HepG2 (cell line): ENCODE measurements at regions not wholly inside any gene's neighbourhood (a gene's known extent, or its start where the extent isn't known, plus 50 kb on each side); places are given as distances from the start of the nearest gene placed in this dataset.

ENCODE experiments used
- BRF2 ChIP-seq: sonication (generic); formaldehyde crosslinking; IDR thresholded peaks from 2 replicates; pipeline ENCODE4 v1.8.1; 2022; ENCODE audit warnings: mild to moderate bottlenecking, missing genetic modification reagents
- CTCF ChIP-seq: sonication (generic); formaldehyde crosslinking; IDR thresholded peaks from 2 replicates; pipeline ENCODE4 v1.5.0; 2020; ENCODE audit warnings: mild to moderate bottlenecking, missing genetic modification reagents, moderate library complexity
- GABPB1 ChIP-seq: IDR thresholded peaks from 2 replicates; pipeline ENCODE4 v1.6.1; 2016; ENCODE audit warnings: mild to moderate bottlenecking, missing genetic modification reagents, moderate library complexity, missing compliant biosample characterization
- GATAD2A ChIP-seq: IDR thresholded peaks from 2 replicates; pipeline ENCODE4 v1.6.1; 2016
- KAT7 ChIP-seq: IDR thresholded peaks from 2 replicates; pipeline ENCODE4 v1.6.1; 2018; ENCODE audit warnings: borderline replicate concordance, missing compliant biosample characterization
- PCBP2 ChIP-seq: fragments of 200-400 bp; formaldehyde crosslinking; optimal IDR thresholded peaks from 2 replicates; pipeline ENCODE3; 2018; ENCODE audit warnings: low read length, low read depth; ENCODE audit not compliant: poor library complexity, severe bottlenecking
- RAD21 ChIP-seq: fragments of 450-650 bp; formaldehyde crosslinking; IDR thresholded peaks from 2 replicates; pipeline ENCODE4 v1.5.0; 2020; ENCODE audit warnings: mild to moderate bottlenecking
- TEAD3 ChIP-seq: optimal IDR thresholded peaks from 2 replicates; pipeline ENCODE3; 2016; ENCODE audit warnings: borderline replicate concordance
- ZBTB3 ChIP-seq: sonication (generic); formaldehyde crosslinking; IDR thresholded peaks from 2 replicates; pipeline ENCODE4 v1.4.0; 2020; ENCODE audit warnings: low read depth, mild to moderate bottlenecking, moderate library complexity, missing genetic modification reagents, borderline replicate concordance
- ZMAT3 ChIP-seq: sonication (generic); formaldehyde crosslinking; conservative IDR thresholded peaks from 2 replicates; pipeline ENCODE4 v1.7.0; 2021; ENCODE audit warnings: missing genetic modification reagents
- ZNF414 ChIP-seq: sonication (generic); formaldehyde crosslinking; IDR thresholded peaks from 2 replicates; pipeline ENCODE4 v1.5.0; 2020; ENCODE audit warnings: missing genetic modification reagents
- ZNF841 ChIP-seq: sonication (generic); formaldehyde crosslinking; IDR thresholded peaks from 2 replicates; pipeline ENCODE4 v1.8.1; 2023; ENCODE audit warnings: missing genetic modification reagents, borderline replicate concordance
- ZSCAN20 ChIP-seq: sonication (generic); formaldehyde crosslinking; IDR thresholded peaks from 2 replicates; pipeline ENCODE4 v1.4.0; 2020; ENCODE audit warnings: missing genetic modification reagents, mild to moderate bottlenecking, borderline replicate concordance

GRCh38 chr5:93252165-93252564 lies 328.9 kb downstream of the NR2F1-AS1 start:
- TF ChIP-seq TEAD3 (CRISPR knock-in tag), result no peak
- TF ChIP-seq ZMAT3 (CRISPR knock-in tag), result no peak
- TF ChIP-seq GABPB1 (CRISPR knock-in tag), result no peak
- TF ChIP-seq KAT7, result no peak
- TF ChIP-seq PCBP2, result no peak
- TF ChIP-seq ZNF841 (CRISPR knock-in tag), result no peak
- no peak for TF ChIP-seq ZNF414 (CRISPR knock-in tag)
- peak; percentile 53 for TF ChIP-seq CTCF
- TF ChIP-seq RAD21 (CRISPR knock-in tag), result 0 out of 2 replicates have a peak, but pooled peaks have one; percentile 9
- TF ChIP-seq ZSCAN20, result no peak
- no peak for TF ChIP-seq BRF2 (CRISPR knock-in tag)
- no peak for TF ChIP-seq ZBTB3 (CRISPR knock-in tag)
- TF ChIP-seq GATAD2A (CRISPR knock-in tag), result no peak
